ENCODE measurements at regions not wholly inside any gene's neighbourhood (a gene's known extent, or its start where the extent isn't known, plus 50 kb on each side); places are given as distances from the start of the nearest gene placed in this dataset.

DNA sequence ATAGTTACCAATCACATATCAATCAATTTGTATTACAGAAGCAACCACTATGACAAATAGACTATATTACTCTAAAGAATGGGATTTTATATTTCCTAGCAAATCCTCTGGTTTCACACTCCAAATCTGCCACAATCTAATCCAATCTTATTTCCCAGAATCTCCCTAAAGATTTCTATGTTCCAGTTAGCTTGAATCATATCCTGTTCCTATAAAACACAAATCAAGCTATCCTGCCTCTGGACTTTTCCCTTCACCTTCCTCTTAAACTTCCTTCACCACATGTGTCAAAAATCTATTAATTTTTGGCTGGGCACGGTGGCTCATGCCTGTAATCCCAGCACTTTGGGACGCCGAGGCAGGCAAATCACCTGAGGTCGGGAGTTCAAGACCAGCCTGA, 50.0 kb downstream of the PIK3C2A start:
- no peak for DNase-seq (ENCODE audit: low read depth in 2 of 2)
- H3K4me3 ChIP-seq (replicated peaks in 1 of 2; ENCODE audit: low read depth in 2 of 2, low read length in 2 of 2): no peak overlapping the region
- no peak for TF ChIP-seq CTCF (IDR thresholded peaks at IDR 0.05; ENCODE audit: low read depth, low read length)

- DNase-seq (ENCODE audit: low read depth in 2 of 2): no peak
- no peak overlapping the region for H3K4me3 ChIP-seq (replicated peaks in 1 of 2; ENCODE audit: low read depth in 2 of 2, low read length in 2 of 2)
- no peak for TF ChIP-seq CTCF (IDR thresholded peaks at IDR 0.05; ENCODE audit: low read depth, low read length)
Observed at GRCh38 chr11:17156283-17156682, 51.5 kb downstream of the PIK3C2A start.

DNA sequence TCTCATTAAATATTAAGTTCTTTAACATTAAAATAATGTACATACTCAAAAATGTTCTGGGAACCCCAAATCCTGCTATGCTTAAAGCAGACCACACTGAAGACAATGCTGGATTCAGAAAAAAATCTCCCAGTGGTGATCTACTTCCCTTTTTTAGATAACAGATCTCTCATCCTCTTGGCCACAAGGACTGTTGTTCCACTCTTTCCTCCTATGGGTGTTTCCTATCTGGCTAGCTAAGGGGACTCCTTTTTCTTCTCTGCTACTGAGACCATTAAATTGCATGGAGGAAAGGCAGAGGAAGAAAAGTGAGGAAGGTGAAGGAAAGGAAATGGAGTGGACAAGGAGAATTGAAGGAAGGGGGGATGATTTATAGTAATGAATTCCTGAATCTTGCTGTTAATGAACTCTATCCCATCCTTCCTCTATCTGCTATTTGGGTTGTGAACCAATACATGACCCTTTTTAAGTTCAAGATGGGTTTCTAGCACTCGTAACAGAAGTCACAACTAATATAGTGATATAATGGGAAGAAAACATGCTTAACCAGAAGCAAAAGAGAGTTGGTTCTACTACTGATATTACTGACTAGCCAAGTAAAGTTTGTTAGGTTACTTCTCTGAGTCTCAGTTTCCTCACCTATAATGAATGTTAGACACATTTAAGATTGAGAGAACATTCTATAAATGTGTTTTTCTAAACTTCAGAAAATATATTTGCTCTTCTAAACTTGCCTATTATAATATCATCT, 53.2 kb downstream of the PIK3C2A start:
- TF ChIP-seq CTCF (IDR thresholded peaks at IDR 0.05; ENCODE audit: low read depth, low read length): no peak
- no peak overlapping the region for H3K4me3 ChIP-seq (replicated peaks in 1 of 2; ENCODE audit: low read depth in 2 of 2, low read length in 2 of 2)
- DNase-seq (ENCODE audit: low read depth in 2 of 2): no peak

GRCh38 chr11:17153757-17154156, 54.0 kb downstream of the PIK3C2A start:
- no peak overlapping the region for H3K4me3 ChIP-seq (replicated peaks in 1 of 2; ENCODE audit: low read depth in 2 of 2, low read length in 2 of 2)
- no peak for TF ChIP-seq CTCF (IDR thresholded peaks at IDR 0.05; ENCODE audit: low read depth, low read length)
- DNase-seq (ENCODE audit: low read depth in 2 of 2): no peak

DNA sequence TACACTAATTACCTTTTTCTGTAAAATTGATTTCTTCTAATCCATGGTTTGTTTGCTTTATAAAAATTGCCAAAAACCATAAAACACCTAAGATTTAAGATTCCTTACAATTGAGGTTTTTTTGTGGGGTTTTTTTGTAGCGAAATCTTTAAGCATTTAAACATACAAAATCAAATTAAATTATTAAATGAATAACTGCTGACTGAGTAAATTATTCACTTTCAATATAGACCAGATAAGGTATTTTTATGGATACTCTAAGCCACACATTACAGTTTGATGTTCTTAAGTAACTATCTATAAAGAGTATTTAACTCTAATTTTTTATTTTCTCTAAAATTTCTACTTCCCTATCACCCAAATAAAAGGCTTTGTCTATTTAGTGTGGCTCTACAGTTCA, 55.5 kb downstream of the PIK3C2A start:
- DNase-seq (ENCODE audit: low read depth in 2 of 2): no peak
- no peak for TF ChIP-seq CTCF (IDR thresholded peaks at IDR 0.05; ENCODE audit: low read depth, low read length)
- H3K4me3 ChIP-seq (replicated peaks in 1 of 2; ENCODE audit: low read depth in 2 of 2, low read length in 2 of 2): no peak overlapping the region

GRCh38 chr11:17150521-17150920, 57.3 kb downstream of the PIK3C2A start:
- DNase-seq (ENCODE audit: low read depth in 2 of 2): no peak
- TF ChIP-seq CTCF (IDR thresholded peaks at IDR 0.05; ENCODE audit: low read depth, low read length): no peak
- H3K4me3 ChIP-seq (replicated peaks in 1 of 2; ENCODE audit: low read depth in 2 of 2, low read length in 2 of 2): no peak overlapping the region

DNA sequence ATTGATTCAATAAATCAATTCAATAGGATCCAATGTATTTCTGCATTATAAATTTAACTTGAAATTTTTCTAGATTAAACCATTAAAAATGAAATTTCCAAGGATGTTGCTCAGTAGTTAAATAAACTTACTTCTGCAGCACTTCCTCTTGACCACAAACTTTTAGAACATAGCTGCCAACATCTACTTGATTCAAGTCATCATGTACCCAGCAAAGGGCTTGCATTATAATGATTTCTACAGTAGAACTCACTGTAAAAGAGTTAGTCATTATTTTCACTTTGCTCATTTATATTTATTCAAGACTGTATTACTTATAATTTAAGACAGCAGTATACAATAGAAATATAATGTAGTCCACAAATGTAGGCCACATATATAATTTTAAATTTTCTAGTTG, 59.2 kb downstream of the PIK3C2A start:
- DNase-seq (ENCODE audit: low read depth in 2 of 2): peak; percentile 14 to 53
- no peak for TF ChIP-seq CTCF (IDR thresholded peaks at IDR 0.05; ENCODE audit: low read depth, low read length)
- no peak overlapping the region for H3K4me3 ChIP-seq (replicated peaks in 1 of 2; ENCODE audit: low read depth in 2 of 2, low read length in 2 of 2)
